ENCODE measurements at regions not wholly inside any gene's neighbourhood (a gene's known extent, or its start where the extent isn't known, plus 50 kb on each side); places are given as distances from the start of the nearest gene placed in this dataset.
"Not testable (repeated sequence)": the region's sequence is repeated elsewhere in the genome, so short reads cannot be mapped to it uniquely, and the experiment has no call there.

DNA sequence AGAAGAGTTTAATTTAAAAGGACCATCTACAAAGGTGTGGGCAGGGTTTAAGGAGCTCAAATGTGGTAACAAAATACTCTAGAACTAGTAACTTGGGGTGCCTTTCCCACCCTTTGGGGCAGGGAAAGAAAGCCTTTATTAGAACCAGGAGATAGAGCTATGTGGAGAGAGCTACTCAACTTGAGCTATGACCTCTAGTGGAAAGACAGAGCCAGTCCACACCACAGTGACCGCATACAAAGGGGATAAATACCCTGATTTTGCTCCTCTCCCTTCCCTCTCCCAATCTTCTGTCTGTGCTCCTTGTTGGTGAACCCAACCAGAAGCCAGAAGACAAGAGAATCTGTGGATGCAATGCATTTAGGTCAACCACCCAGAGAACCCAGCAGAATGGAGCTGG is 54.4 kb upstream of the JAK1 start:
- DNase-seq (ENCODE audit: low spot score) (no peak), ATAC-seq (ENCODE audit: low FRiP score) (no peak)
- TF ChIP-seq, protein P1, sequence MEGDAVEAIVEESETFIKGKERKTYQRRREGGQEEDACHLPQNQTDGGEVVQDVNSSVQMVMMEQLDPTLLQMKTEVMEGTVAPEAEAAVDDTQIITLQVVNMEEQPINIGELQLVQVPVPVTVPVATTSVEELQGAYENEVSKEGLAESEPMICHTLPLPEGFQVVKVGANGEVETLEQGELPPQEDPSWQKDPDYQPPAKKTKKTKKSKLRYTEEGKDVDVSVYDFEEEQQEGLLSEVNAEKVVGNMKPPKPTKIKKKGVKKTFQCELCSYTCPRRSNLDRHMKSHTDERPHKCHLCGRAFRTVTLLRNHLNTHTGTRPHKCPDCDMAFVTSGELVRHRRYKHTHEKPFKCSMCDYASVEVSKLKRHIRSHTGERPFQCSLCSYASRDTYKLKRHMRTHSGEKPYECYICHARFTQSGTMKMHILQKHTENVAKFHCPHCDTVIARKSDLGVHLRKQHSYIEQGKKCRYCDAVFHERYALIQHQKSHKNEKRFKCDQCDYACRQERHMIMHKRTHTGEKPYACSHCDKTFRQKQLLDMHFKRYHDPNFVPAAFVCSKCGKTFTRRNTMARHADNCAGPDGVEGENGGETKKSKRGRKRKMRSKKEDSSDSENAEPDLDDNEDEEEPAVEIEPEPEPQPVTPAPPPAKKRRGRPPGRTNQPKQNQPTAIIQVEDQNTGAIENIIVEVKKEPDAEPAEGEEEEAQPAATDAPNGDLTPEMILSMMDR (IDR thresholded peaks at IDR 0.05), result no peak

DNA sequence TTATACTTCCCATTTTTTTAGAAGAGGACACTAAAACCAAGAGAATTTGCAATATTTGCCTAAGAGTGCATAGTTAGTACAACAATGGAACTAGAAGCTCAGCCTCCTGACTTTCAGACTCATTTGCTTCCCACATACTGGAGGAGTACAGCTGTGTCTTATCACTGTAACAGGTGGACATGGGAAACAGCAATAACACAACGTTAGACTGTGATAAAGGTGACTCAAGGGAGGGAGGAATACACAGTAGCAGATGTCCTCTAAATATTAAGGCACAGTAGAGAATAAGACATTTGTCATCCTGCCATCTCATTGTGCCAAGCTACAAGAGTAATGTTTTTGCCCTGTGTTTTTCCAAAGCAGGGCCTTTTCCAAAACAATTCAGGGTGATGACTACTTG is 55.4 kb upstream of the JAK1 start:
- no peak for DNase-seq (ENCODE audit: low spot score)
- TF ChIP-seq, protein P1 (IDR thresholded peaks at IDR 0.05), result no peak
- ATAC-seq (ENCODE audit: low FRiP score), result peak; percentile 39

DNA sequence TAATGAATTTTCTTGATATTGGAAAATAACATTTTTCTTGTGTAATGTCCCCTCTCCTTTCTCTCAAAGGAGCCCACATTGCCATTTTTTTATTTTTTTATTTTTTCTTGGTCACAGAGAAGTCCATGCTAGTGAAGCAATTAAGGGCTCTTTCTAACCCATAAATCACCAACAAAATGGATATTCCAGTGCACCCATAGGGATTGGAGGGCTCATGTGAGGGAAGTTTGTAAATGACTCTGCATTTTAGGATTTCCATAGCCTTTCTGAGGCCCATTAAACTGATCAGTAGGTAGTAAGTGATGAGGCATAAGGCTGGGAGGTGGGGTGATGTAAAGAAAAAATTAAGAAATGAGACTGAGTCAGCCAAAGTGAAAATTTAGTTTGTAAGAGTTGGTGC is 55.9 kb upstream of the JAK1 start:
- ATAC-seq (ENCODE audit: low FRiP score), result peak; percentile 44
- TF ChIP-seq, protein P1 (IDR thresholded peaks at IDR 0.05), result no peak
- DNase-seq (ENCODE audit: low spot score), result no peak

DNA sequence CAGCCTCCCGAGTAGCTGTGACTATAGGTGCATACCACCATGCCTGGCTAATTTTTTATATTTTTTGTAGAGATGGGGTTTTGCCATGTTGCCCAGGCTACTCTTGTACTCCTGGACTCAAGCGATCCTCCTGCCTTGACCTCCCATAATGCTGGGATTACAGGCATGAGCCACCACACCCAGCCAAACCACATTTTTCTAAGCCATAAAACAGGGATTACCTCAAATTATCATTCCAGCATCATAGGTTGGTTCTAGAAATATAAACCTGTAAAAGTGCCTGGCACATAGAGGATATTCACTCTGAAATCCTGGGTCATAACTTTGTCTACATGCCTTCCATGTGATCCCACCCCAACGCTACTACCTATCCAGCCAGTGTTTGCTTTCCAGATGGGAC is 59.4 kb upstream of the JAK1 start:
- ATAC-seq (ENCODE audit: low FRiP score), result no peak
- TF ChIP-seq, protein P1 (IDR thresholded peaks at IDR 0.05), result no peak
- DNase-seq (ENCODE audit: low spot score), result no peak

DNA sequence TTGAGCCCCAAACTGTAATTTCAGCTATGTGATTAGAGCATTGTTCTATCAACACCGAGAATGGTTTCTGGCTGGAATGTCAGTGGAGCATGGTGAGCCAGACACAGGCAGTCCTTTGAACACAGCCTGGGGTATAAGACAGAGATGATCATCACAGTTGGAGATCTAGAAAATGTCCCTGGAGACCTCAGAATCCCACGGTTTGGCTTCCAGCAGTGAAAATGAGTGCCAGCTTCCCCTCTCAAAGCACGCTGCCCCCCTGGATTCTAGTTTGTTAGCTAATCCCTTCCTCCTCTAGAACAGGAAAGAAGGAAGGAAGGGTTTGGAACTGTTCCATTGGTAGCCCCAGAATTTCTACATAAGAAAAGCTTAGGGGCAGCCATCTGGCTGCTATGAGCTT is 59.9 kb upstream of the JAK1 start:
- ATAC-seq (ENCODE audit: low FRiP score) (no peak), DNase-seq (ENCODE audit: low spot score) (no peak)
- TF ChIP-seq, protein P1 (IDR thresholded peaks at IDR 0.05), result no peak

DNA sequence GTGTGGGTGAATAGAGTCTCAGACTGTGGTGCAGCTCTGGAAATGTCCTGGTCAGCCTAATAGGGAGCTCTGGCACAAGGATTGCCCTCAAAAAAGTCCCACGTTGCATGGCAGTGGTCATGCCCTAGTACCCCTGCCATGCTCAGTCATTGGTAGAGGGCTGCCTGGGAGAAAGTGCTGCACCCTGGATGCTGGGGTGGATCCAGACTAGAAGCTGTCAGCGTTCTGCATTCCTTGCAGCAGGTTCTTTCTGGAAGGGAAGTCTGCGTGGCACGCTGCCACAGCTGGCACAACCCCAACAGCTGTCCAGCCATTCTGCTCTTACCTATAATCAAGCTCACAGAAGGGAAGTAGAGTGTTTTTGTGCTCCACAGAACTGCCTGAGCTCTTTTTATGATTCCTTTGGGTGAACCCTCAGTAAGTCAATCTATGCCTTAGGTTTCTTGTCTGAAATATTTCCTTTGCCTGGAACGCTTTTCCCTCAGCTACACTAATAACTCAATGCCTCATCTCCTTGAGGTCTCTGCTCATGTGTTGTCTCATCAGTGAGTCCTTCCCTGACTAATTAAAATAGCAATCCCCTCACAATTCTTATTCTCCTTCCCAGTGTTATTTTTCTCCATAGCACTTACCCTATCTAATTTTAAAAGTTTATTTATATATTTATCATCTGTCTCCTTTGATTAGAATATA is 61.5 kb upstream of the JAK1 start:
- ATAC-seq (ENCODE audit: low FRiP score), result peak; percentile 75
- TF ChIP-seq, protein P1 (IDR thresholded peaks at IDR 0.05), result no peak
- DNase-seq (ENCODE audit: low spot score), result no peak

DNA sequence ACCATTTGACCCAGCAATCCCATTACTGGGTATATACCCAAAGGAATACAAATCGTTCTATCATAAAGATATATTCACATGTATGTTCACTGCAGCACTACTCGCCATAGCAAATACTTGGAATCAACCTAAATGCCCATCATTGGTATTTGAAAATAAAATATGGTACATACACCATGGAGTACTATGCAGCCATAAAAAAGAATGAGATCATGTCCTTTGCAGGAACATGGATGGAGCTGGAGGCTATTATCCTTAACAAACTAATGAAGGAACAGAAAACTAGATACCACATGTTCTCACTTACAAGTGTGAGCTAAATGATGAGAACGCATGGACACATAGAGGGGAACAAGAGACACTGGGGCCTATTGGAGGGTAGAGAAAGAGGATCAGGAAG is 63.1 kb upstream of the JAK1 start:
- ATAC-seq (ENCODE audit: low FRiP score); DNase-seq (ENCODE audit: low spot score): not testable (repeated sequence)

DNA sequence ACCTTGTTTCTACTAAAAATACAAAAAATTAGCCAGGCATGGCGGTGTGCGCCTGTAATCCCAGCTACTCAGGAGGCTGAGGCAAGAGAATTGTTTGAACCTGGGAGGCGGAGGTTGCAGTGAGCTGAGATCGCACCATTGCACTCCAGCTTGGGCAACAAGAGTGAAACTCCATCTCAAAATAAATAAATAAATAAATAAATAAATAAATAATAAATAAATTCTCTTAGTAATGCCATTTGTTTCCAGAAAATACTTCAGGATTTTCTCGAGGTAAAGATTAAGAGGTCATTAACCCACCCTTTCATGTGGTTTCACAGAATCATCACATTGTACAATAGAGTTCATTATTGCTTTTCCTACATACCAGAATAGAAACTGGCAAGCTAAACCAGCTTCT is 68.5 kb upstream of the JAK1 start:
- not testable (repeated sequence) for ATAC-seq (ENCODE audit: low FRiP score); DNase-seq (ENCODE audit: low spot score)
